GM19023 (cell line): ENCODE measurements at regions not wholly inside any gene's neighbourhood (a gene's known extent, or its start where the extent isn't known, plus 50 kb on each side); places are given as distances from the start of the nearest gene placed in this dataset.
"Not testable (repeated sequence)": the region's sequence is repeated elsewhere in the genome, so short reads cannot be mapped to it uniquely, and the experiment has no call there.

Experiments used
- ATAC-seq: cut with Tn5 transposase; IDR thresholded peaks from one replicate; pipeline ENCODE4 v1.9.1; 2021; ENCODE audit warnings: mild to moderate bottlenecking, moderate library complexity; ENCODE audit not compliant: unreplicated experiment

GRCh38 chr5:39539470-39539869 lies 114.7 kb upstream of the DAB2 start:
- ATAC-seq: no peak

- no peak for ATAC-seq
Observed at GRCh38 chr5:39534690-39535089, 109.9 kb upstream of the DAB2 start.

GRCh38 chr5:39533749-39534148 lies 109.0 kb upstream of the DAB2 start:
- no peak for ATAC-seq

GRCh38 chr5:39532511-39532910 lies 107.7 kb upstream of the DAB2 start:
- no peak for ATAC-seq

GRCh38 chr5:39531306-39531705 lies 106.5 kb upstream of the DAB2 start:
- ATAC-seq: no peak

- no peak for ATAC-seq
Observed at GRCh38 chr5:39526914-39527477, 102.2 kb upstream of the DAB2 start.

- not testable (repeated sequence) for ATAC-seq
Observed at GRCh38 chr5:39525781-39526180, 101.0 kb upstream of the DAB2 start.

GRCh38 chr5:39525271-39525670 lies 100.5 kb upstream of the DAB2 start:
- no peak for ATAC-seq

GRCh38 chr5:39523821-39524220 lies 99.0 kb upstream of the DAB2 start:
- no peak for ATAC-seq

GRCh38 chr5:39521940-39522590 lies 97.3 kb upstream of the DAB2 start:
- ATAC-seq: no peak

- ATAC-seq: no peak
Observed at GRCh38 chr5:39521098-39521860, 96.5 kb upstream of the DAB2 start.

GRCh38 chr5:39520232-39520572 lies 95.4 kb upstream of the DAB2 start:
- ATAC-seq: no peak

GRCh38 chr5:39519566-39520231 lies 94.9 kb upstream of the DAB2 start:
- no peak for ATAC-seq

- no peak for ATAC-seq
Observed at GRCh38 chr5:39519079-39519478, 94.3 kb upstream of the DAB2 start.

- ATAC-seq: no peak
Observed at GRCh38 chr5:39518516-39518915, 93.7 kb upstream of the DAB2 start.

GRCh38 chr5:39517800-39518199 lies 93.0 kb upstream of the DAB2 start:
- ATAC-seq: no peak

GRCh38 chr5:39515881-39516280 lies 91.1 kb upstream of the DAB2 start:
- no peak for ATAC-seq

- ATAC-seq: no peak
Observed at GRCh38 chr5:39513236-39513635, 88.5 kb upstream of the DAB2 start.

GRCh38 chr5:39506211-39506610 lies 81.4 kb upstream of the DAB2 start:
- no peak for ATAC-seq

- no peak for ATAC-seq
Observed at GRCh38 chr5:39505791-39506190, 81.0 kb upstream of the DAB2 start.

- no peak for ATAC-seq
Observed at GRCh38 chr5:39505363-39505762, 80.6 kb upstream of the DAB2 start.

- ATAC-seq: no peak
Observed at GRCh38 chr5:39503155-39503554, 78.4 kb upstream of the DAB2 start.
